GM12873 (cell line): ENCODE measurements at regions not wholly inside any gene's neighbourhood (a gene's known extent, or its start where the extent isn't known, plus 50 kb on each side); places are given as distances from the start of the nearest gene placed in this dataset.

Source experiments
- CTCF ChIP-seq: IDR thresholded peaks from 2 replicates; pipeline ENCODE4 v1.5.1; 2012; ENCODE audit warnings: low read depth, mild to moderate bottlenecking, moderate library complexity, low read length, control low read depth; ENCODE audit not compliant: insufficient read depth; ENCODE audit errors: missing control alignments

GRCh38 chr22:45096256-45096907 is 67.3 kb upstream of the NUP50 start:
- TF ChIP-seq CTCF = peak; percentile 95

GRCh38 chr22:45097061-45097460 is 66.7 kb upstream of the NUP50 start:
- TF ChIP-seq CTCF = no peak

GRCh38 chr22:45098056-45098455 is 65.7 kb upstream of the NUP50 start:
- no peak for TF ChIP-seq CTCF

GRCh38 chr22:45099961-45100360 is 63.8 kb upstream of the NUP50 start:
- no peak for TF ChIP-seq CTCF

GRCh38 chr22:45101515-45102227 is 62.1 kb upstream of the NUP50 start:
- peak; percentile 51 for TF ChIP-seq CTCF

- no peak for TF ChIP-seq CTCF
These were observed 60.8 kb upstream of the NUP50 start for GRCh38 chr22:45102896-45103420.

- no peak for TF ChIP-seq CTCF
These were observed 60.0 kb upstream of the NUP50 start for GRCh38 chr22:45103756-45104155.
